HG02938 (cell line): ENCODE measurements at regions not wholly inside any gene's neighbourhood (a gene's known extent, or its start where the extent isn't known, plus 50 kb on each side); places are given as distances from the start of the nearest gene placed in this dataset.
A peak's percentile ranks its signal among the peaks of the same experiment; 100 is the strongest.
"Not testable (repeated sequence)": the region's sequence is repeated elsewhere in the genome, so short reads cannot be mapped to it uniquely, and the experiment has no call there.

Source experiments
- ATAC-seq: cut with Tn5 transposase; IDR thresholded peaks from one replicate; pipeline ENCODE4 v1.9.1; 2021; ENCODE audit warnings: mild to moderate bottlenecking, moderate library complexity; ENCODE audit not compliant: unreplicated experiment

DNA sequence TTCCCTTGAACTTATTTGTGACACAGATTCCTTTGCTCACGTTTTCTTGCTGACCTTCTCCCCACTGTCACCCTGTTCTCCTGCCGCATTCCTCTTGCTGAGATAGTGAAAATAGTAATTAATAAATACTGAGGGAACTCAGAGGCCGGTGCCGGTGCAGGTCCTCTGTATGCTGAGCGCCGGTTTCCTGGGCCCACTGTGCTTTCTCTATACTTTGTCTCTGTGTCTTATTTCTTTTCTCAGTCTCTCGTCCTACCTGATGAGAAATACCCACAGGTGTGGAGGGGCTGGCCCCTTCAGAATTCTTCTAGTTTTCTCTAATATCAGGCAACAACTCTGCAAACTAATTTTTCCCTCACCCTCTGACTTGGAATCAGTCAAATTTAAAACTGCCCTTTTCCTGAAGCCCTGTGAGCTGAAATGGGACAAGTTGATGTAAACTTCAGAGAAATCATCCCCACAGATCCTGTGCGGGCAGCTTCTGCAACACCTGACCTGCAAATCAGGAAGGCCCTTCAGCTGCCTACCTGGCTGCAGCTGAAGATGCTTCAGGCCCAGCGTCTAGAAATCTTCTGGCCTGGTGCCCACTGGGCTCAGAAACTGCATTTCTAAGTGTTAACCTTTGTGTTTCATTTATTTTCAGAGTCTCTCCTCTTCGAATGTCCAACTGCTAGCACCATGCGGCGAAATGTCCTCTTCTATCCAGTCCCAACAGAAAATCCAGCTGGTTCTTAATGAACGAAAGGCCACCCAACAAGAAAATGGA is 149.7 kb downstream of the TMEM121 start:
- ATAC-seq, result not testable (repeated sequence)

DNA sequence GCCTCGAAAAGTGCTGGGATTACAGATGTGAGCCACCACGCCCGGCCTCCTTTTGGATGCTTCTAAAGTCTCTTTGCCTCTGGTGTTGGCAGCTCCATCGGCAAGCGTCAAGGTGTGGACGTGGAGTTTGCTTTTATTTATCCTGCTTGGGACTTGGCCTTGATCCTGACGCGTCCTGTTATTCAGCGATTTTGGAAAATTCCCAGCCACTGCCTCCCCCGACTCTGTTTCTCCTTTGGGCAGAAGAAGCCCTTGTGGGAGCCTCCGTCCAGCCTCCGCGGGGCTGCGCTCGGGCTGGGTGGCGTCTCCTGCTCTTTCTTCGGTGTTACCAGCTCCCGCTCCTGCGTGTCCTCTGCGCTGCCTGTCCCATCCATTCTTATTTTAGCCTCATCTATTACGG is 151.7 kb downstream of the TMEM121 start:
- not testable (repeated sequence) for ATAC-seq

DNA sequence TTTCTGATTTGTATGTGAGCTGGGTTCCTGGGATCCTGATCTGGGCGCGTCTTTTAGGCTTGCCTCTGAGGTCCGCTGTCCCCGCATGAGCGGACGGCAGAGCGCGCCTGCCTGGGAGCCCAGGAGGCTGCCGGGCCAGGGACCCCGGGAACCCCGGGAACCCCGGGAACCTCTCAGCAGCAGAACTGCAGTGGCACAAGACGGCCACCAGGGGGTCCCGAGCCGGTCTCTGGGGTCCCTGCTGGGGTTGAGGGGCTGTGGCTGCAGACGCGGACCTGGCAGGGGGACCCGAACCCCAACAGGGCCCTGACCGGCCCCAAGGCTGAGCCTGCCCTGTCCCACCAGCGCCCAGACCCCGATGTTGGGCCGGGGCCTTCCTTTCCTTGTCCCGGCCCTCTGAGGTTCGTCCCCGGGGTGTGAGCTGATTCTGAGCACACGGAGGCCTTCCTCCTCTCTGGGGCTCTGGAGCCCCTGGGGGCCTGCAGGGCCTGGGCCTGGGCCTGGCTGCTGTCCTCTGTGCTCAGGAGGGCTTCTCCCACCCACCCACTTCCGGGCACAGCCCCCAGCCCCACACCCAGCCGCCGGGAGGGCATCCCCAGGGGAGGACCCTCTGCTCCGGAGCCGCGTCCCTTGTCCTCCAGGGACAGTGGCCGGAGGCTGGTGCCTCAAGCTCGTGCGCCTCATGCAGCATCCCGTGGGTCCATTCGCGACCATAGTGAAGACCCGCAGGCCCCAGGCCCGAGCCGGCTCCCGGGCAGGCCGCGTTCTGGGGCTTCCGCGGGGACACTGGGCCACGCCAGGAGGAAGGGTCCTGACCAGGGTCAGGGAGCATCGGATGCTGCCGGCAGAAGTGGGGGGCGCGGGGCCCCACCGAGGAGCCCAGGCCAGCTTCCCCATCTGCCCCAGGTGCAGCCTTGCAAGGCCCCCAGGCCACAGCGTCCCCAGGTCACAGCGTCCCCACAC is 152.9 kb downstream of the TMEM121 start:
- not testable (repeated sequence) for ATAC-seq

DNA sequence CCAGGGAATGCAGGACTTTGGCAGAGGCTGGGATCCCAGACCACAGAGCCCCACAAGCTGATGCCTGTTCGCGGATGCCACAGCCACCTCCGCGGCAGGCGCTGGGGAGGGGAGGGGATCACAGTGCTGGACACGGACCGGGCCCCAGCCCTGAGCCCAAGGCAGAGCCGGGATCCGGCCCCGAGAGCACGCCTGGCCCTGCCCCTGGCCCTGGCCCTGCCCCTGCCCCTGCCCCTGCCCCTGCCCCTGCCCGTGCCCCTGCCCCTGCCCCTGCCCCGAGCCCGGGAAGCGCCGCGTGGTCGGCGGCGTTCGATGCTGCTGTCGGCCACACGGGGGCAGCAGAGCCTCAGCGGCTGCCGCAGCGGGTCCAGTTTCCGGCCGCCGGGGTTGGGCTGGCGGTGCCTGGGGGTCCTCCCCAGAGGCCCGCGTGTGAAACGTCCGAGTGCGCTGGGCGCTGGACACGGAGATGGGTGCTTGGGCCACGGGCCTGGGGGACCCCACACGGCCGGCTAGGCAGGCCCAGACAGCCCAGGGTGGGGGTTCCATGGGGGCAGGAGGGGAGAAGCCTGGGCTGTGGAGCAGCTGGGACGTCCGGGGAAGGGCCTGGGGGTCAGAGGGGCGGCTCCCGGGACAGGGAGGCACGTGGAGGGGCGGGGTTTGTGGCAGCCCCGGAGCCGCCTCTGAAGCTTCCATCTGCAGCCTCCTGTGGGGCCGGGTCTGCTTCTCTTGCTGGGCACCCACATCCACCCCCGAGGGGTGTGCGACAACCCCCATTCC is 153.8 kb downstream of the TMEM121 start:
- ATAC-seq, result peak; percentile 55

DNA sequence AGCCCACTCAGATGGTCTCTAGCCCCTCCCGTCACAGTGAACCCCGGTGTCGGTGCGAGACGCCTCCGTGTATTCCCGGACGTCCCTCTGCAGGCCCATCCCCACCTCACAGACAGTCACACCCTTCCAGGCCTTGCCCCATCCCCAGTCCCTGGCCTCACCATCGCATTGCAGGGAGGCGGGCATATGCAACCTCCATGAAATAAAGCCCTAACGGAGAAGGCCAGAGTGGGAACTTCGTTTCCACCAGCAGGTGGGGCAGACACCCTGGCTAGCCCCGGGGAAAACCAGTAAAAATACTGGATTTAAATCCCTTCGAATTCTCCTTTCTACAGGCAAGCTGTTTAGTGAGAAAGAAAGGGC is 154.3 kb downstream of the TMEM121 start:
- ATAC-seq, result peak; percentile 39

DNA sequence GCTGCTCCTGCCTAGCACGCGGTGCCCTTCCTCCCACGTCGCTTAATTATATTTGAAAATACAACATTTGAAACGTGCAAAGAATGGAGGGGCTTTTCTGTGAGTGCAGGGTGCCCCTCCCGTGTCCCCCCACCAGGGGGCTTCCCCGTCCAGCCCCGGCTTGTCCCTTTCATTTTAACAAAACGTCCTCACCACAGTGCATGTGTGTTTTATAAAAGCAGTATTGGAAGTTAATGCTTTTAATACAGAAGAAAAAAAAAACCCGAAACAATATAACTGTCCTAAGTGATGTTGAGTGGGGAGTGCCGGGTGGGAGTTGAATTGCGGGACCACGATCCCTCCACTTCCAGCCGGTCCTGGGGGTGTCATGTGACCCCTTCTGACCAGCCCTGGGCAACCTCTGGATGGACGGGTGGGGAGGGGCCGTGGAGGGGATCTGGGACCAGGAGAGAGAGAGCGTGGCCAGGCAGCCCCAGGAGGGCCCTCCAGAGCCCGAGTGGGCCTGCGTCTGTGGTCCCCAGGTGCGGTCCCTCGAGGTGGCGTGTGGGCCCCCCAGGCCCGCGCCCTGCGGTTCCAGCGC is 155.3 kb downstream of the TMEM121 start:
- not testable (repeated sequence) for ATAC-seq

DNA sequence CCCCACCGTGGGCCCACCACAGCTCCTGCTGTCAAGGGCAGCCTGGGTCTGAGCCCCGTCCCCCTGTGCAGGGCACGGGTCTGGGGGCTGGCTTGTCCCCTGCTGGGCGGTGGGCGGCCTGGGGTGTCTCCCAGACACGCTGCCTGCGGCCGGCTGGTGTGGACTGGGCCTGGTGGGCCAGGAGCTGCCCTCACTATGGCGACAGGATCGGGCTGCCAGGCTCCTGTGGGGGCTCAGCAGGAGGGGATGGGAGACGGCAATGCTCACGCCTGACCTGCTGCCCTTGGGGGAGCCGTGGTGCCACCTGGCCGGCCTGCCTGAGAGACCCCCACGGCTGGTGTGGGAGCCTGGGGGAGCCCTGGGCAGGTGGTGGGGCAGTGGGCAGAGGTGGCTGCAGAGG is 156.1 kb downstream of the TMEM121 start:
- ATAC-seq, result not testable (repeated sequence)

DNA sequence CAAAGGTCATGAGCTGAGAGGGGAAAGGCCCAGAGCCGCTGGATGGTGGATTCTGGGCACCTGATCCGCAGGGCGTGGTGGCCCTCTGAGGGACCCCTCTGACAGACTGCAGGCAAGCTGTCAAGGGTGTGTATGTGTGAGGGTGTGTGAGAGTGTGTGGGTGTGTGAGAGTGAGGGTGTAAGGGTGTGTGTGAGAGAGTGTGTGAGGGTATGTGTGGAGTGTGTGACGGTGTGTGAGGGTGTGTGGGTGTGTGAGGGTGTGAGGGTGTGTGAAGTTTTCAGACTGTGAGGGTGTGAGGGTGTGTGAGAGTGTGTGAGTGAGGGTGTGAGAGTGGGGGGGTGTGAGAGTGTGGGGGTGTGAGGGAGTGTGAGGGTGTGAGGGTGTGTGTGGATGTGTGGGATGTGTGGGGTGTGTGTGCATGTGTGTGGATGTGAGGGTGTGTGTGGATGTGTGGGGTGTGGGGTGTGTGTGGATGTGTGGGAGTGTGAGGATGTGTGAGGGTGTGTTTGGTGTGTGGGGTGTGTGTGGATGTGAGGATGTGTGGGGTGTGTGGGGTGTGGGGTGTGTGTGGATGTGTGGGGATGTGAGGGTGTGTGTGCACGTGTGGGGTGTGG is 156.7 kb downstream of the TMEM121 start:
- ATAC-seq, result no peak

DNA sequence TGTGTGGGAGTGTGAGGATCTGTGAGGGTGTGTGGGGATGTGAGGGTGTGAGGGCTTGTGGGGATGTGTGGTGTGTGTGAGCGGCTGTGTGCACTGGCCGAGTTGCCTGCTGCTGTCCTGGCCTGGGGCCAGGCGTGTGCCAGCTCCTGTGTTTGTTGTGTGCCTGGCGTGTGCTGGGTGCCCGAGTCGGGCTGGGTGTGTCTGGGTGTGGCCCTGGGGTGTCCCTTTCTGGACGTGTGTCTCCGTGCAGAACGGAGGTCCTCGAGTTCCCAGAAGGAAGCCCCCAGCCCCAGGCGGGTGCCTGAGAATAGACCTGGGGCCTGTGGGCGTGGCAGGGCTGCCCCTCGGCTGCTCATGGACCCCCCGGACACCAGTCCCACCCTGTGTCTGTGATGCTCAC is 157.7 kb downstream of the TMEM121 start:
- ATAC-seq, result not testable (repeated sequence)

DNA sequence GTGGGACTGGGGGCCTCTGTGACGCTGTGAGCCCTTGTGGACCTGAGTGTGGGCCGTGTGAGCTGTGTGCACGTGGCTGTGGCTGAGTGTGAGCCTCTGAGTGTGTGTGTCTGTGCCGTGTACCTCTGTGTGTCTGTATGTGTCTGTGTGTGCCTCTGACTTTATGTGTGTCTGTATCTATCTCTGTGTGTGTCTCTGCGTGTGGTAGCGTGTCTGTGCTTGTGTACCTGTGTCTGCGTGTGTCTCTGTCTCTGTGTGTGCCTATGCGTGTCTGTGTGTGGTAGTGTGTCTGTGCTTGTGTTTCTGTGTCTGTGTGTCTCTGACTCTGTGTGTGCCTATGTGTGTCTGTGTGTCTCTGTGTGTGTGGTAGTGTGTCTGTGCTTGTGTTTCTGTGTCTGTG is 158.2 kb downstream of the TMEM121 start:
- not testable (repeated sequence) for ATAC-seq

DNA sequence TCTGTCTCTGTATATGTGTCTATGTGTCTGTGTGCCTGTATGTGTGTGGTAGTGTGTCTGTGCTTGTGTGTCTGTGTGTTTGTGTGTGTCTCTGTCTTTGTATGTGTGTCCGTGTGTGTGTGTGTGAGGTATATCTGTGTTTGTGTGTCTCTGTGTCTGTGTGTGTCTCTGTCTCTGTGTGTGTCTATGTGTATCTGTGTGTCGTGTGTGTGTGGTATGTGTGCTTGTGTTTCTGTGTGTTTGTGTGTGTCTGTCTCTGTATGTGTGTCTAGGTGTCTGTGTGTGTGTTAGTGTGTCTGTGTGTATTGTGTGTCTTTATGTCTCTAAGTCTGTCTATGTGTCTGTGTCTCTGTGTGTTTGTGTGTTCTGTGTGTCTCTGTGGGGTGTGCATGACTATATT is 158.6 kb downstream of the TMEM121 start:
- no peak for ATAC-seq

DNA sequence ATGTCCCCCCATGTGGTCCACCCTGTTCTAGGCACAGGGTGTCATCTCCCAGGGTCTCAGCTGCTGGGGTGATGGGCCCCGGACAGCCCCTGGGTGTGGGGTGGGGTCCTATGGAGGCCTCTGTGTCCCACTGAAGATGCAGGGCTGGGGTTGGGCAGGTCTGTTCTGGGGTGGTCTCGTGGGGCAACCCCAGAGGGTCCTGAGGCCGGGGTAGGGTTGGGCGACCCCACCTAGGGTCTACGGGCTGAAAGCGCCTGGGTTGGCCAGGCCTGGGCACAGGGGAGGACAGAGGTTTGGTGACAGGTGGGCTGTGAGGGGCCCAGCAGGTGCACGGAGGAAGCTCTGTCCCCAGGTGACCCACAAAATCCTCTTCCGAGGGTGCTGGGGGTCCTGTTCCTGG is 159.2 kb downstream of the TMEM121 start:
- not testable (repeated sequence) for ATAC-seq

DNA sequence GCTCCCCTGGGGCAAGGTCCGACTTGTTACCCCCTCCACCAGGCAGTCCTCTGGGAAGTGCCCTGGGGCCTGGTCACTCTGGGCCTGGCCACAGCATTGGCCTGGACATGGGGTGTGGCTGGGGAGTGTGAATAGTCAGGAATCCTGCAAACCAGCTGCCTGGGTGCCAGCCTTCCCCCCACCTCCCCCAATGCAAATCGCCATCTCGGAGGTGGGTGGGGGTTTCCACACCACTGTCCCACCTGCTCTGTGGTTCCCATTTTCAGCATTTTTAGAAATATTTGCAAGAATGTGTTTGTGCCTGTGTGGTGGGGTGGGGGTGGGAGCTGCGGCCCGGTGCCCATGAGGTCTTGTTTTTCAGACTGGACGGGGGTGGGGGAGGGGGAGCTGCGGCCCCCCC is 159.7 kb downstream of the TMEM121 start:
- ATAC-seq, result not testable (repeated sequence)

DNA sequence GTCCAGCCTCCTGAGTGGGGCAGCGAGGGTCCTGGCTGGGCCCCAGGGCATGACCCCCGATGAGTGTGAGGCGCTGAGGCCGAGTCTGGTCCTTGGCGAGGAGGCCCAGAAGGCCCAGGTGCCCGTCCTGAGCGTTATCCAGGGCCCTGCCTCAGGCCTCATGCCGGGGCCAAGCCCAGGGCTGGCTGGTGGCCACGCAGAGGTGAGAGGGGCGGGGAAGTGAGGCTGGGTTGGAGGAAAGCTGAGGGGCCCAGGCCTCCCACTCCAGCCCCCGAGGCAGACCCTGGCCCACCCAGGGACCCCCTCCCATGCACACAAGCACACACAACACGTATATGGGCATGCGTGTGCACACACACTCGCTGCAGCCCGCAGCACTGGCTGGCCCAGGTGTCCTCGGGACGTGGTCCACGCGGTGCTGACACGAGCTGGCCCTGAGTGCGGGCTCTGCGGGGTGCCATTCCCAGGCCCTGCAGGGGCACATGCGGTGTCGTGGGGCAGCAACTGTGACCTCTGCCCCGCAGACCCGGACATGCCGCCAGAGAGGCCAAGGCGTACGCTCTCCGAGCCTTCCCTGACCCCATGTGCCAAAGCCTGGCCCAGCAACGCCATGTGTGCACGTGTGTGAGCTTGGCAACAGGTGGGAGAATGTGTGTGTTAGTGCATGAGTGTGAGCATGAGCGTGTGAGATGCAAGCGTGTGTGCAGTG is 160.2 kb downstream of the TMEM121 start:
- ATAC-seq, result not testable (repeated sequence)

DNA sequence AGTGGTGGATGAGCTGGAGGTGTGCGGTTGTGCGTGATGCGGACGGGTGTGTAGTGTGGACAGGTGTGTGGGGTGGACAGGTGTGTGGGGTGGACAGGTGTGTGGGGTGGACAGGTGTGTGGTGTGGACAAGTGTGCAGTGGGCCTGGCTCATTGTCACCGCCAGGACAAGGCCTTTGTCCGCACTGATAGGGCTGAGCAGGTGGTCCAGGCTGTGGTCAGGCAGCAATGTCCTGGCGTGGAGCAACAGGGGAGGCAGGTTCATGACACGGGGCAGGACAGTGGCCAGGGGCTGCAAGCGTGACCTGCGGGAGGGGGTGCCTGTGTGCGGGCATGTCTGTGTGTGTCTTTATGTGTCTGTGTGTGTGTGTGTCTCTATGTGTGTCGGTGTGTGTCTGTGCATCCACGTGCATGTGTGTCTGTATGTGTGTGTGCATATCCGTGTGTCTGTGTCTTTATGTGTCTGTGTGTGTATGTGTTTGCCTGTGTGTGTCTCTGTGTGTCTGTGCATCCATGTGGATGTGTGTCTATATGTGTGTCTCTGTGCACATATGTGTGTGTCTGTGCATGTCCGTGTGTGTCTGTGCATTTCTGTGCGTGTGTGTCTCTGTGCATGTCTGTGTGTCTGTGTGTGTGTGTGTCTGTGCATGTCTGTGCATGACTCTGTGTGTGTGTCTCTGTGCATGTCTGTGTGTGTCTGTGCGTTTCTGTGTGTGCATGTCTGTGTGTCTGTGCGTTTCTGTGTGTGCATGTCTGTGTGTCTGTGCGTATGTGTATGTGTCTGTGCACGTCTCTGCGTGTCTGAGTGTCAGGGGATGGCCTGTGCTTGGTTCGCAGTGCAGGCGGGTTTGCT is 161.0 kb downstream of the TMEM121 start:
- ATAC-seq, result not testable (repeated sequence)

DNA sequence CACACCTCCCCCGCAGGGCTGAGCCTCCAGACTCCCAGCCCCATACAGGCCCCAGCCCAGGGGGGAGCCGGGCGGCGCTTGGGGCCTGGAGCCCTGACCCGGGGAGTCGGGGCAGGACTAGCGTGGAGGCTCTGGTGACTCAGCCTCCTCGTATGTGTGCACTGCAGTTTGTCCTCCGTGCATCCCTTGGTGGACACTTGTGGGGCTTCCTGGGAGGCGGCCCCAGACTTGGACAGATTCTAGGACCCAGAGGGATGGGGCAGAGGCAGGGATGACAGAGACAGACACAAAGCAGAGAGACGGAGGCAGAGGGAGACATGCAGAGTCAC is 161.6 kb downstream of the TMEM121 start:
- not testable (repeated sequence) for ATAC-seq

DNA sequence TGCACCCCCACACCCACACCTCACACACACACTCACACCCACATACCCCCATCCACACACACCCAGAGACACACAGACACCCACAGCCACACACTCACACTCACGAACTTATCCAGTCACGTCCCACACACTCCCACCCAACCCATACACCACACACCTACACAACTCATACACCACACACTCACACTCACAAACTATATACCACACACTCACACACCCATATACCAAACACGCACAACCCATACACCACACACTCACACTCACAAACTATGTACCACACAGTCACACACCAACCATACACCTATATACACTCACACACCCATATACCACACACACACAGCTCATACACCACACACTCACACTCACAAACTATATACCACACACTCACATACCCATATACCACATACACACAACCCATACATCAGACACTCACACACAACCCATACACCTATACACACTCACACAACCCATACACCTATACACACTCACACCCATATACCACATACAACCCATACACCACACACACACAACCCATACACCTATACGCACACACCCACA is 162.4 kb downstream of the TMEM121 start:
- not testable (repeated sequence) for ATAC-seq

DNA sequence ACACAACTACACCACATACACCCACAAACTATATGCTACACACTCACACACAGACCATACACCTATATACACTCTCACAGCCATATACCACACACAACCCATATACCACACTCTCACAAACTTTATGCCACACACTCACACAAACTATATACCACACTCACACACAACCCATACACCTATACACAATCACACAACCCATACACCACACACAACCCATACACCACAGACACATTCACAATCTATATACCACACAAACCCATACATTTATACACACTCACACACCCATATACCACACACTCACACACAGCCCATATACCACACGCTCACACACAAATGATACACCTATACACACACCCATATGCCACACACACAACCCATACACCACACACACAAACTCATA is 163.3 kb downstream of the TMEM121 start:
- no peak for ATAC-seq

DNA sequence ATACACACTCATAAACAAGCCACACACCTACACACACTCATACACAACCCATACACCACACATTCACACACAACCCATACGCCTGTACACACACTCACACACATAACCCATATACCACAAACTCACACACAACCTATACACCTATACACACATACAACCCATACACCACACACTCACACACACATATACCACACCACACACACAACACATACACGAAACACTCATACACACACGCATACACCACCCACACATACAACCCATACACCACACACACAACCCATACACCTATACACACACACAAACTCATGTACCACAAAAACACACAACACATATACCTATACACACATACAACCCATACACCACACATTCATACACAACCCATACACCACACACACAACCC is 164.3 kb downstream of the TMEM121 start:
- ATAC-seq, result no peak
